ENCODE measurements at regions not wholly inside any gene's neighbourhood (a gene's known extent, or its start where the extent isn't known, plus 50 kb on each side); places are given as distances from the start of the nearest gene placed in this dataset.

DNA sequence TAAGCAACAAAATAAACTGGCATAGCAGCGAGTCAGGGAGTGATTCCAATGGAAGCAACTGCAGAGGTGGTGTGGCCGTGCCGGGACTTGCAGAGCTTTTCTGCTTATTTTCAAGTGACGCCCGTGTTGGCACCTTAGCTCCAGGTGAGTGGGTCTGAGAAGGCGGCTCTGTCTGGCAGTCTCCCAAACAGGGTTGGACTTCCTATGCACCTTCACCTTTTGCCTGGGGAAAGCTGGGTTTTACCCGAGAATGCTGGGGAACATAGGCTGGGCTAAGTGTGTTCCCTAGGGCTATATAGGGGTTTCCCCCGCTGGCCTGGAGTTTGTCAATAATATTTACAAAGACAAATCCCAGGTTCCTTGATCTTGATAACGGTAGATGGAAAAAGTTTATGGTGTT lies 179.9 kb upstream of the TBL1XR1 start:
- TF ChIP-seq CTCF (IDR thresholded peaks at IDR 0.05) = no peak

DNA sequence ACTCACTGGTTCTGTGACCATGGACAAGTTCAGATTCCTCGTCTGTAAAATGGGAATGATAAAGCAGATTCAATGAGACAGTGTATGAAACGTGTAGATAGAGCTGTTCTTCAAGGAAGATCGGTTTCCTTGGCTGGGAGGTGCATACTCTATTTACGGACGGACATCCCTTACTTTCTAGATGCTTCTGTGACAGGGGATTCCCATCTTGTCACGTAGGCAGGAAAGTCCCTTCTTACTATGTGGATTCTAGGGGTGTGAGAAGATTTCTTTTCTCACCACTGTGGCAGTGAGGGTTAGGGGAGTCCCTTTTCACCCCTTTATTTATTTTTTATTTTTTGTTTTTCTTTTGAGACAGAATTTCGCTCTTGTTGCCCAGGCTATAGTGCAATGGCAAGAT lies 180.9 kb upstream of the TBL1XR1 start:
- TF ChIP-seq CTCF (IDR thresholded peaks at IDR 0.05) = no peak

DNA sequence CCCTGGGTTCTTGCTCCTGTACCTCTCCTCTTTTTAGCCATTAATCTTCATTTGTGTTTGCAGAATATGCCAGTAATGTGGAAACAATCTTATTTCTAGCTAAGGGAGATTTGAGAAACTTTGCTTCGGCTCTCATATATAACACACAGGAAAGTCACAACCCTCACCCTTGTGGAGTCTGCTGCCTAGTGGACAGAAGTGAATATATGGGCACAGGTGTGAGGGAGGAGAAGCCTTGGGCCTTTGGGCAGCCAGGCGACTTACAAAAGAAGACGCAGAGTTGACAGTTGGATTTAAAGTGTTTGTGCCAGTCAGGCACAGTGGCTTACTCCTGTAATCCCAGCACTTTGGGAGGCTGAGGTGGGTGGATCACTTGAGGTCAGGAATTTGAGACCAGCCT lies 181.8 kb upstream of the TBL1XR1 start:
- TF ChIP-seq CTCF (IDR thresholded peaks at IDR 0.05) = no peak

DNA sequence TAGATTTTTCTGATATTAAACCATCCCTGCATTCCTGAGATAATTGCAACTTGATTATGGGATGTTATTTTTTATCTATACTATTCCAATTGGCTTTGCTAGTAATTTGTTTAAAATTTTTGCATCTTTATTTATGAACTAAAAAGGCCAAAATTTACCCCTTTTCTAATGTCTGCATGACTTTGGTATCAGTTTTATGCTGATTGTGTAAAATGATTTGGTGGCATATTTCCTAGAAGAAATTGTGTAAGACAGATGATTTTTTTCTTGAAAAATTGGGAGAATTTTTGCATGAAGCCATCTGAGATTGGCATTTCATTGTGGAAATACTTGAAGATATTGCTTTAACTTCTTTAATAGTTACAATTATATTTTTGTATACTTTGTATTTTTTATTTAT lies 183.8 kb upstream of the TBL1XR1 start:
- TF ChIP-seq CTCF (IDR thresholded peaks at IDR 0.05) = no peak

DNA sequence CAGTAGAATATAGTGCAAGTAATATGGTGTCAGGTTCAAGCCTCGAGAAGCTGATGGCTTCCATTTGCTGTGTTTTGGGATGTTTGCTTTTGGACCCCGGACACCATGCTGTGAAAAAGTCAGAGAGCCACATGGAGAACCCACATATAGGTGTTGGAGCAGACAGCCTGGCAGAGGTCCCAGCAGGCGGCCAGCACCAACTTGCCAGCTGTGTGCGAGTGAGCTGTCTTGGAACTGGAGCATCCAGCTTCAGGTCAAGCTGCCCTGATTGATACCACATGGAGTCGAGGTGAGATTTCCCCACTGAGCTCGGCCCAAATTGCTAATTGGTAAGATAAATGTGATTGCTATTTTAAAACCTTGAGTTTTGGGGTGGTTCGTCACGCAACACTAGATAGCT lies 185.7 kb upstream of the TBL1XR1 start:
- no peak for TF ChIP-seq CTCF (IDR thresholded peaks at IDR 0.05)

- TF ChIP-seq CTCF (IDR thresholded peaks at IDR 0.05) = no peak
These were observed 187.9 kb upstream of the TBL1XR1 start for GRCh38 chr3:177385186-177385585.

GRCh38 chr3:177385831-177386301 lies 188.6 kb upstream of the TBL1XR1 start:
- TF ChIP-seq CTCF (IDR thresholded peaks at IDR 0.05) = no peak

DNA sequence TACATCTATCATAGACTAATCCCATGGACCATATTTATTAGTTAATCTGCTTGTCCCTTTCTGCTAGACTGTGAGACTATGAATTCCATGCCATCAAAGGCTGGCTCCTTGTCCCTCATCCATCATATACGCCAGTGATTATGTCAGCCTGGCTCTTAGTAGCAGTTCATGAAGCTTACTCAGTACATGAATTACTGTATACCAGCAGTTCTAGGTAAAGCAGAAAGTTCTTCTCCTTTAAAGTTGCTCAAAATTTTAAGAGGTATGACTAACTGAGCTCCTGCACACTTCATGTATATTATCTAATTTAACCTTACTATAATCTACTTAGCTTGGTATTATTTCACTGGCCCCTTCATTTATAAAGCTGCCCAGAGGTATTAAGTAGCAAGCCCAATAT lies 190.9 kb upstream of the TBL1XR1 start:
- no peak for TF ChIP-seq CTCF (IDR thresholded peaks at IDR 0.05)

Measured in LNCAP (cell line).